ENCODE measurements at regions not wholly inside any gene's neighbourhood (a gene's known extent, or its start where the extent isn't known, plus 50 kb on each side); places are given as distances from the start of the nearest gene placed in this dataset.

DNA sequence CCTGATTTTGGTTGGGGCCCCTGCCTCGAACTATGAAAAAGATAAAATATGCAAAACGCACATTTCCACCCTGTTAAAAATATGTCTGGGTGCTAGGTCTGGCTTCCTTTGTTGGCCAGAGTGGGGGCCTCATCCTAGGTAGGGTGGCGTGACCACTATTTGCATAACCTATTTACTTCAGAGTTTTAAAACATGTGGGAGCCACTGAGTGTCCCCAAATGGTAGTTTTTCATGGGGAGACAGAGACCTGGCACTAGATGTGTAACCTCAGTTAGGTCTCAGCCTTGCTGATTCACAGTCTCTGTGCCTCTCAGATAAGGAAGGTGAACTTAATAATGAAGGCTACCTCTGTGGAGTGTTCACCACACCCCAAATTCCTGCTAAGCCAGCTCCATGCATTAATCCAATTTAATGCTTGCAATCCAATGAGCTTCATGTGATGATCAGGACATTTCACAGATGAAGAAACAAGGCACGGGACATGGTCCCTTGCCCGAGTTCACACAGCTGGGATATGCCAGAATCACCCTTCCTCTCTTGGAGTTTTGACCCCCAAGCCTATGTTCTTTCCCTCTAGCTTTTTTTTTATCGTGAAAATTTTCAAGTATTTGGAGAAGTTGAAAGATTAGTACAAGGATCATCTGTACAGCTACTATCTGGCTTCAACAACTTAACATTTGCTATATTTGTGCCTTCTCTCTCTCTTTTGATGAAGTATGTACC is 103.4 kb downstream of the IRF8 start:
- Histone ChIP-seq H3K4me3 (replicated peaks; ENCODE audit: low read depth, low read length) (no peak overlapping the region), H3K36me3 (ENCODE audit: control insufficient read depth, insufficient read depth, low read length) (no peaks in the 10 kb centered on the region), H3K27me3 (replicated peaks; ENCODE audit: control insufficient read depth, insufficient read depth, low read length) (no peaks in the 10 kb centered on the region)
- TF ChIP-seq, protein P1, sequence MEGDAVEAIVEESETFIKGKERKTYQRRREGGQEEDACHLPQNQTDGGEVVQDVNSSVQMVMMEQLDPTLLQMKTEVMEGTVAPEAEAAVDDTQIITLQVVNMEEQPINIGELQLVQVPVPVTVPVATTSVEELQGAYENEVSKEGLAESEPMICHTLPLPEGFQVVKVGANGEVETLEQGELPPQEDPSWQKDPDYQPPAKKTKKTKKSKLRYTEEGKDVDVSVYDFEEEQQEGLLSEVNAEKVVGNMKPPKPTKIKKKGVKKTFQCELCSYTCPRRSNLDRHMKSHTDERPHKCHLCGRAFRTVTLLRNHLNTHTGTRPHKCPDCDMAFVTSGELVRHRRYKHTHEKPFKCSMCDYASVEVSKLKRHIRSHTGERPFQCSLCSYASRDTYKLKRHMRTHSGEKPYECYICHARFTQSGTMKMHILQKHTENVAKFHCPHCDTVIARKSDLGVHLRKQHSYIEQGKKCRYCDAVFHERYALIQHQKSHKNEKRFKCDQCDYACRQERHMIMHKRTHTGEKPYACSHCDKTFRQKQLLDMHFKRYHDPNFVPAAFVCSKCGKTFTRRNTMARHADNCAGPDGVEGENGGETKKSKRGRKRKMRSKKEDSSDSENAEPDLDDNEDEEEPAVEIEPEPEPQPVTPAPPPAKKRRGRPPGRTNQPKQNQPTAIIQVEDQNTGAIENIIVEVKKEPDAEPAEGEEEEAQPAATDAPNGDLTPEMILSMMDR (IDR thresholded peaks at IDR 0.05; ENCODE audit: insufficient read depth, low read length, poor library complexity, severe bottlenecking) = no peak
- no peak for DNase-seq (ENCODE audit: extremely low read depth, insufficient read length)

DNA sequence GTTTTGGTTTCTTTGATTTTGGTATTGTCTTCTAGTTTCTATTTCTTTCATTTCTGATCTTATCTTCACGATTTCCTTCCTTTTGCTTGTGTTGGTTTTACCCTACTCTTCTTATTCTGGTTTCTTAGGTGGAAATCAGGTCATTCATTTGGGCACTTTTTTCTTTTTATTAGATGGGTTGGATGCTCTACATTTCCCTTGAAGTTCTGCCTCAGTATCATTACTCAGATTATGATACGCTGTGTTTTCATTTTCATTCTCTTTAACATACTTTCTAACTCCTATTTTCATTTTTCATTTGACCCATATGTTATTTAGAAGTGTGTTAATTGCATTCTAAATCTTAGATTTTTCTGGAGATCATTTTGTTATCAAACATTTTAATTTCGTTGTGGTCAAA is 108.6 kb downstream of the IRF8 start:
- no peak for DNase-seq (ENCODE audit: extremely low read depth, insufficient read length)
- Histone ChIP-seq H3K36me3 (ENCODE audit: control insufficient read depth, insufficient read depth, low read length) (no peaks in the 10 kb centered on the region), H3K4me3 (replicated peaks; ENCODE audit: low read depth, low read length) (no peak overlapping the region), H3K27me3 (replicated peaks; ENCODE audit: control insufficient read depth, insufficient read depth, low read length) (no peaks in the 10 kb centered on the region)
- TF ChIP-seq, protein P1 (IDR thresholded peaks at IDR 0.05; ENCODE audit: insufficient read depth, low read length, poor library complexity, severe bottlenecking) = no peak

DNA sequence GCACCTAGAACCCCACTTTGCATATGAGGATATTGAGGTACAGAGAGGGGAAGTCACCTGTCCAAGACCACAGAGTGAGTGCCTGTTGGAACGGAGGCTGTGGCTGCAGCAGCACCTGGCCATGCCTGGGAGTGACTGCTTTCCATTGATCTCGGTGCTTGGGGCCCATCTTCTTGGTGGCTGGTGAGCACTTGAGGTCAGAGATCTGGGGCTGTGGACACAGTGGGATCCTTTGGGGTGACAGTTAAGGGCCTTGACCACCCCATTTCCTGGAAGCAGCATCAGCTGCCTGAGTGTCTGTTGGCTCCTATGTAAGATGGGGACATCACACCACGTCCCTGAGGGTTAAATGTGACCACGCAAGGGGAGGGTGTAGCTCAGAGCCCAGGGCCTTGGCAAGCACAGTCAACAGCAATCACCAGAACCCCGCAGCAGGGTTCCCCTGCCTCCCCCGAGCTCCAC is 111.7 kb downstream of the IRF8 start:
- no peak overlapping the region for H3K4me3 ChIP-seq (replicated peaks; ENCODE audit: low read depth, low read length)
- no peak for DNase-seq (ENCODE audit: extremely low read depth, insufficient read length)
- H3K27me3 ChIP-seq (replicated peaks; ENCODE audit: control insufficient read depth, insufficient read depth, low read length) = no peaks in the 10 kb centered on the region
- no peaks in the 10 kb centered on the region for H3K36me3 ChIP-seq (ENCODE audit: control insufficient read depth, insufficient read depth, low read length)
- TF ChIP-seq, protein P1 (IDR thresholded peaks at IDR 0.05; ENCODE audit: insufficient read depth, low read length, poor library complexity, severe bottlenecking) = no peak

DNA sequence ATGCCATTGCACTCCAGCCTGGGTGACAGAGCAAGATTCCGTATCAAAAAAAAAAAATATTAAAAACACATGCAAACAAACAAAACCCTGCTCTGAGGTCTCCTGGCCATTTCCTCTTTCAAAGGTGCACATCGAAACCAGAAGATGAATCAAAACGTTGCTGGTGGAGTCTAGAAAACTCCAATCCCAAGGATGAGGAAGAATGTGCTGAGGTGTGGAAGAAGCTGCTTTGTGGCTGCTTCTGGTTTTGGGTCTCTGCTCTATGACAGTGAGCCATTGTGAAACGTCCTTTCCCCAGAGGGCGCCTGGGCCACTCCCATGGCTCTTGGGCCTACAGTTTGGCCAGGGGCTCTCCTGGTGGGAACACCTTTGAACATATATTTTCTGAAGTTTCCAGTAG is 112.6 kb downstream of the IRF8 start:
- no peaks in the 10 kb centered on the region for H3K27me3 ChIP-seq (replicated peaks; ENCODE audit: control insufficient read depth, insufficient read depth, low read length)
- no peaks in the 10 kb centered on the region for H3K36me3 ChIP-seq (ENCODE audit: control insufficient read depth, insufficient read depth, low read length)
- H3K4me3 ChIP-seq (replicated peaks; ENCODE audit: low read depth, low read length) = no peak overlapping the region
- DNase-seq (ENCODE audit: extremely low read depth, insufficient read length) = no peak
- TF ChIP-seq, protein P1 (IDR thresholded peaks at IDR 0.05; ENCODE audit: insufficient read depth, low read length, poor library complexity, severe bottlenecking) = no peak

DNA sequence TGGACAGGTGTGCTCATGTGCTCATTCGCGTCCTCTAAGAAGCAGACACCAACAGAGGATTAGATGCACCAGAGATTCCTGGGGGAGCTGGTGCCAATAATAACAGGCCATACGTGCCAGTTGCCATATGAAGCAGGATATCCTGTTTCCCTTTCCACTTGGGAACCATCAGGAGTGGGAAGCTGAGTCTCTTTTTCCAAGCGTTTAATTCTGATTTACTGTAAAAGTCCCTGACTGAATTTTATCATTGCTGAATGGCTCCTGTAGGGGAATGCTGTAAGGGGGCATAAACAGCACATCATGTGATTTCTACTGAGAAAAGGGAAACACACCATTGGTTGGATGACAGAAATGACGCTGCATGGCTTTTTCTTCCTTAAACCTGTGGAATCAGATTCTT is 113.3 kb downstream of the IRF8 start:
- DNase-seq (ENCODE audit: extremely low read depth, insufficient read length) = no peak
- Histone ChIP-seq H3K36me3 (ENCODE audit: control insufficient read depth, insufficient read depth, low read length) (no peaks in the 10 kb centered on the region), H3K4me3 (replicated peaks; ENCODE audit: low read depth, low read length) (no peak overlapping the region), H3K27me3 (replicated peaks; ENCODE audit: control insufficient read depth, insufficient read depth, low read length) (no peaks in the 10 kb centered on the region)
- TF ChIP-seq, protein P1 (IDR thresholded peaks at IDR 0.05; ENCODE audit: insufficient read depth, low read length, poor library complexity, severe bottlenecking) = no peak

Data from GM06990 (cell line).